ENCODE measurements at regions not wholly inside any gene's neighbourhood (a gene's known extent, or its start where the extent isn't known, plus 50 kb on each side); places are given as distances from the start of the nearest gene placed in this dataset.
A peak's percentile ranks its signal among the peaks of the same experiment; 100 is the strongest.

DNA sequence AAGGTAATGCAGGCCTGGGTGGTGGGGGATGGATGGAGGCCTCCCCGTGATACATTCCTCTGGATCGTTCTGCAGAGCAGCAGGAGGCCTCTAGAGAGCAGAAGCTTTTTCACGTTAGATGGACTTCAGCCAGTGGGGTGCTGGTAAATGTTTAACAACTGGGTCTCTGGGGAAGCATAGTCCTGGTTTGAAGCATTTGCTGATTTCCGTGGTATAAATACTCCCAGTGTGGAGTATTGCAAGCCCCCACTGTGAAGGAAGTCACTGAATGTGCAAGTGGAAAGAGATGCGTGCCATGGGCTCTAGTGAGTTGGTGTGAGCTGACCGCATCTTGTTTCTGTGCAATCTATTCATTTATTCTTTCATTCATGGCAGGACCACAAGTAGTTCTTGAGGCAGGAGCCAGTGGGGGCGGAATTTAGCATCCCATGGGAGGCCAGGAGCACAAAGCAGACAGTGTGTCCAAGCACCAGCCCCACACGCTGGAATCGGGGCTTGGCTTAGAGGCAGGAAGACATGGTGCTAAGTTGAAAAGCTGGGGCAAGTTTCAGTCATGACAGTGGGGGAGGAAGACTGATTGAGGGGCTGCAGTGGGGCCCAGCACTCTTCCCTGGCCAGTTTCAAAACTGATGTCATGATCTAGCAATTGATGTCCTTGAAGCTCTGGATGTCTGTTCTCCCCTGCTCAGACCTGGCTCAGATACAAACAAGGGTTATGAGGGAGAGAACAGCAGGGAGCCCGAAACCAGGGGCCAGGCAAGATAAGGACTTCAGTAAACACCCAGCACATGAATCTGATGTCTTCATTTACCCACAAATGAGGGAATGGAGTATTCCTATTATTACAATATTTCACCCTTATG, 280.9 kb upstream of the LYZL1 start:
- TF ChIP-seq CTCF (conservative IDR thresholded peaks at IDR 0.05 in 1 of 2, IDR thresholded peaks at IDR 0.05 in 1 of 2; ENCODE audit: low read depth in 1 of 2, low read length in 2 of 2): no peak
- Histone ChIP-seq H3K36me3 (ENCODE audit: control insufficient read depth, insufficient read depth, low read length) (no peaks in the 10 kb centered on the region), H3K9ac (ENCODE audit: insufficient read depth, low read length) (no peak overlapping the region), H3K27me3 (ENCODE audit: control insufficient read depth, insufficient read depth, low read length) (no peaks in the 10 kb centered on the region), H3K4me3 (replicated peaks in 1 of 4; ENCODE audit: control extremely low read depth in 1 of 4, insufficient read depth in 1 of 4, low read depth in 3 of 4, low read length in 4 of 4) (no peak overlapping the region), H3K27ac (ENCODE audit: insufficient read depth, low read length) (no peak overlapping the region), H4K20me1 (ENCODE audit: control insufficient read depth, extremely low read depth, insufficient read depth, low read length) (no peaks in the 10 kb centered on the region), H3K4me2 (ENCODE audit: extremely low read depth, insufficient read depth, low read length) (no peak overlapping the region), H3K9me3 (ENCODE audit: control insufficient read depth, insufficient read depth, low read depth, low read length) (no peaks in the 10 kb centered on the region), H3K79me2 (ENCODE audit: control insufficient read depth, insufficient read depth, low read length) (no peaks in the 10 kb centered on the region), H2AFZ (ENCODE audit: low read length) (no peak overlapping the region), H3K4me1 (ENCODE audit: control insufficient read depth, extremely low read depth, insufficient read depth, low read length) (no peaks in the 10 kb centered on the region)
- peak in 1 of 2 donors; percentile 58 for DNase-seq (ENCODE audit: low read depth in 2 of 2)

- Histone ChIP-seq H3K9ac (ENCODE audit: insufficient read depth, low read length) (no peak overlapping the region), H3K36me3 (ENCODE audit: control insufficient read depth, insufficient read depth, low read length) (no peaks in the 10 kb centered on the region), H3K27ac (ENCODE audit: insufficient read depth, low read length) (no peak overlapping the region), H3K79me2 (ENCODE audit: control insufficient read depth, insufficient read depth, low read length) (no peaks in the 10 kb centered on the region), H3K27me3 (ENCODE audit: control insufficient read depth, insufficient read depth, low read length) (no peaks in the 10 kb centered on the region), H3K4me3 (replicated peaks in 1 of 4; ENCODE audit: control extremely low read depth in 1 of 4, insufficient read depth in 1 of 4, low read depth in 3 of 4, low read length in 4 of 4) (no peak overlapping the region), H3K4me2 (ENCODE audit: extremely low read depth, insufficient read depth, low read length) (no peak overlapping the region), H2AFZ (ENCODE audit: low read length) (no peak overlapping the region), H4K20me1 (ENCODE audit: control insufficient read depth, extremely low read depth, insufficient read depth, low read length) (no peaks in the 10 kb centered on the region), H3K9me3 (ENCODE audit: control insufficient read depth, insufficient read depth, low read depth, low read length) (no peaks in the 10 kb centered on the region), H3K4me1 (ENCODE audit: control insufficient read depth, extremely low read depth, insufficient read depth, low read length) (no peaks in the 10 kb centered on the region)
- DNase-seq (ENCODE audit: low read depth in 2 of 2): no peak
- TF ChIP-seq CTCF (conservative IDR thresholded peaks at IDR 0.05 in 1 of 2, IDR thresholded peaks at IDR 0.05 in 1 of 2; ENCODE audit: low read depth in 1 of 2, low read length in 2 of 2): no peak
- TF ChIP-seq EZH2 (IDR thresholded peaks at IDR 0.05; ENCODE audit: low read length, missing control alignments): no peak
Measured at GRCh38 chr10:29009464-29009863, 279.4 kb upstream of the LYZL1 start.

- no peak overlapping the region for H3K27ac ChIP-seq (ENCODE audit: insufficient read depth, low read length)
- no peaks in the 10 kb centered on the region for H3K36me3 ChIP-seq (ENCODE audit: control insufficient read depth, insufficient read depth, low read length)
- TF ChIP-seq EZH2 (IDR thresholded peaks at IDR 0.05; ENCODE audit: low read length, missing control alignments) (no peak), CTCF (conservative IDR thresholded peaks at IDR 0.05 in 1 of 2, IDR thresholded peaks at IDR 0.05 in 1 of 2; ENCODE audit: low read depth in 1 of 2, low read length in 2 of 2) (no peak)
- no peaks in the 10 kb centered on the region for H3K79me2 ChIP-seq (ENCODE audit: control insufficient read depth, insufficient read depth, low read length)
- H3K9me3 ChIP-seq (ENCODE audit: control insufficient read depth, insufficient read depth, low read depth, low read length): no peaks in the 10 kb centered on the region
- DNase-seq (ENCODE audit: low read depth in 2 of 2): peak in 1 of 2 donors; percentile 57
- no peak overlapping the region for H3K9ac ChIP-seq (ENCODE audit: insufficient read depth, low read length)
- H3K27me3 ChIP-seq (ENCODE audit: control insufficient read depth, insufficient read depth, low read length): peaks cover 3% of the 10 kb centered on the region
- H3K4me2 ChIP-seq (ENCODE audit: extremely low read depth, insufficient read depth, low read length): no peak overlapping the region
- H4K20me1 ChIP-seq (ENCODE audit: control insufficient read depth, extremely low read depth, insufficient read depth, low read length): no peaks in the 10 kb centered on the region
- H2AFZ ChIP-seq (ENCODE audit: low read length): no peak overlapping the region
- no peak overlapping the region for H3K4me3 ChIP-seq (replicated peaks in 1 of 4; ENCODE audit: control extremely low read depth in 1 of 4, insufficient read depth in 1 of 4, low read depth in 3 of 4, low read length in 4 of 4)
- H3K4me1 ChIP-seq (ENCODE audit: control insufficient read depth, extremely low read depth, insufficient read depth, low read length): no peaks in the 10 kb centered on the region
Measured at GRCh38 chr10:29011516-29011915, 277.4 kb upstream of the LYZL1 start.

All from fibroblast of lung (primary cell).